ENCODE measurements at regions not wholly inside any gene's neighbourhood (a gene's known extent, or its start where the extent isn't known, plus 50 kb on each side); places are given as distances from the start of the nearest gene placed in this dataset.
"Not testable (repeated sequence)": the region's sequence is repeated elsewhere in the genome, so short reads cannot be mapped to it uniquely, and the experiment has no call there.

DNA sequence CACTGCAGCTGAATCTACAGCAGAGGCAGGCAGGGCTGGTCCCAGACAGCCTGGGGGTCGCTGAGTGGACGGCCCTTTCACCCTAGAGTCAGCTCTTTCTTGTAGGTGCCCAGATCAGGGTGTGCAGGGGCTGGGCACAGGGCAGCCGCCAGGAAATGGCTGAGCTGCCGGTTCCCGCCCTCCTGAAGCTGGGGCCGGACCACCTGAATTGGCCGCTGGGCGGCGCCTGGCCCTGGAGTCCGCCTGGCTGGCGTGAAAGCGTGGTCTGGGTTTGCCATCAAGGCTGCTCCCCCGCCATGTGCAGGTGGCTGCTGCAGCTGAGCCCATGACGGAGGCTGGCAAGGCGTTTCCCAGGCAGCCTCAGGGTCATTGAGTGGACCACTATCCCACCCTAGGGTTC lies 85.7 kb downstream of the POTEM start:
- not testable (repeated sequence) for H3K36me3 ChIP-seq (replicated peaks in 1 of 2; ENCODE audit: control insufficient read depth in 2 of 2, insufficient read depth in 2 of 2, low read length in 2 of 2); H3K4me3 ChIP-seq (ENCODE audit: low read length in 2 of 2); H3K4me1 ChIP-seq (ENCODE audit: control insufficient read depth in 2 of 2, insufficient read depth in 1 of 2, low read depth in 1 of 2, low read length in 2 of 2); H3K23ac ChIP-seq (ENCODE audit: low read depth, low read length, poor library complexity); H3K9me3 ChIP-seq (replicated peaks in 1 of 2; ENCODE audit: control insufficient read depth in 2 of 2, insufficient read depth in 1 of 2, low read depth in 1 of 2, low read length in 2 of 2); H3K18ac ChIP-seq (ENCODE audit: low read length); H2BK12ac ChIP-seq (ENCODE audit: low read length); H3K27ac ChIP-seq (replicated peaks; ENCODE audit: low read length); H2BK120ac ChIP-seq (ENCODE audit: low read depth, low read length); DNase-seq (ENCODE audit: low spot score); H3K4me2 ChIP-seq (ENCODE audit: insufficient read depth, low read length, poor library complexity, severe bottlenecking); H4K91ac ChIP-seq (ENCODE audit: low read depth, low read length, poor library complexity); H3K9ac ChIP-seq (ENCODE audit: low read depth, low read length, poor library complexity); H2BK15ac ChIP-seq (ENCODE audit: low read length); H2AFZ ChIP-seq (ENCODE audit: low read length); H3K27me3 ChIP-seq (ENCODE audit: control insufficient read depth in 3 of 3, insufficient read depth in 3 of 3, low read depth in 1 of 3, low read length in 3 of 3); H2AK5ac ChIP-seq (ENCODE audit: low read depth, low read length); H3K4ac ChIP-seq (ENCODE audit: low read length); H4K8ac ChIP-seq (ENCODE audit: low read depth, low read length); H2BK5ac ChIP-seq (ENCODE audit: low read length); H3K14ac ChIP-seq (ENCODE audit: low read length); H3K79me1 ChIP-seq (ENCODE audit: low read depth, low read length)
- no CpG with 5 or more reads among the region's 15 CpGs for WGBS, 2 donors (ENCODE audit: extremely low coverage in 2 of 2, insufficient read length in 2 of 2, insufficient replicate concordance in 1 of 2)

DNA sequence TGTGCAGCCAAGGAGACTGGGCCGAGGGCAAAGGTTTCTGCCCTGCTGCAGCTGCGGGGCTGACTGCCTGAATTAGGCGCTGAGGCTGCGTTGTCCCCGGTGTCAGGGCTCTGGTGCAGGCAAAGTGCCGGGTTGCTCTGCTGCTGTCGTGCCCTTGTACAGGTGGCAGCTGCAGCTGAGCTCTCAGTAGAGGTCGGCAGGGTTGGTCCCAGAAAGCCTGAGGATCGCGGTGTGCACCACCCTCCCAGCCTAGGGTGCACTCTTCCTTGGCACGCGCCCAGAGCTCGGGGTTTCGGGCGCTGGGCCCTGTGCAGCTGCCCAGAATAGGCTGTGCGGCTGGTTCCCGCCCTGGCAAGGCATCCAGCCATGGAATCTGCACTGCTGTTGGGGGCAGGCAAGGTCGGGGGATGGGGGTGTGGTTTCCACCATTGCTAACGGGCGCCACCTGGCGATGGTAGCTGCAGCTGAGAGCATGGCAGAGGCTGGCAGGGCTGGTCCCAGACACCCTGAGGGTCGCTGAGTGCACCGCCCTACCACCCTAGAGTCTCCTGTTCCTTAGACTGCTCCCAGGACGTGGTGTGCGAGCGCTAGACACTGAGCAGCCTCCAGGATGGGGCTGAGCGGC lies 86.3 kb downstream of the POTEM start:
- H4K8ac ChIP-seq (ENCODE audit: low read depth, low read length); H2AFZ ChIP-seq (ENCODE audit: low read length); H2BK5ac ChIP-seq (ENCODE audit: low read length); H3K36me3 ChIP-seq (replicated peaks in 1 of 2; ENCODE audit: control insufficient read depth in 2 of 2, insufficient read depth in 2 of 2, low read length in 2 of 2); H3K27me3 ChIP-seq (ENCODE audit: control insufficient read depth in 3 of 3, insufficient read depth in 3 of 3, low read depth in 1 of 3, low read length in 3 of 3); DNase-seq (ENCODE audit: low spot score); H3K4me2 ChIP-seq (ENCODE audit: insufficient read depth, low read length, poor library complexity, severe bottlenecking); H3K4ac ChIP-seq (ENCODE audit: low read length); H4K91ac ChIP-seq (ENCODE audit: low read depth, low read length, poor library complexity); H3K9me3 ChIP-seq (replicated peaks in 1 of 2; ENCODE audit: control insufficient read depth in 2 of 2, insufficient read depth in 1 of 2, low read depth in 1 of 2, low read length in 2 of 2); H2BK15ac ChIP-seq (ENCODE audit: low read length); H3K4me1 ChIP-seq (ENCODE audit: control insufficient read depth in 2 of 2, insufficient read depth in 1 of 2, low read depth in 1 of 2, low read length in 2 of 2); H3K18ac ChIP-seq (ENCODE audit: low read length); H2BK12ac ChIP-seq (ENCODE audit: low read length); H3K27ac ChIP-seq (replicated peaks; ENCODE audit: low read length); H3K14ac ChIP-seq (ENCODE audit: low read length); H3K4me3 ChIP-seq (ENCODE audit: low read length in 2 of 2); H3K79me1 ChIP-seq (ENCODE audit: low read depth, low read length); H3K9ac ChIP-seq (ENCODE audit: low read depth, low read length, poor library complexity); H3K23ac ChIP-seq (ENCODE audit: low read depth, low read length, poor library complexity); H2BK120ac ChIP-seq (ENCODE audit: low read depth, low read length); H2AK5ac ChIP-seq (ENCODE audit: low read depth, low read length): not testable (repeated sequence)
- WGBS, 2 donors (ENCODE audit: extremely low coverage in 2 of 2, insufficient read length in 2 of 2, insufficient replicate concordance in 1 of 2): no CpG with 5 or more reads among the region's 27 CpGs

DNA sequence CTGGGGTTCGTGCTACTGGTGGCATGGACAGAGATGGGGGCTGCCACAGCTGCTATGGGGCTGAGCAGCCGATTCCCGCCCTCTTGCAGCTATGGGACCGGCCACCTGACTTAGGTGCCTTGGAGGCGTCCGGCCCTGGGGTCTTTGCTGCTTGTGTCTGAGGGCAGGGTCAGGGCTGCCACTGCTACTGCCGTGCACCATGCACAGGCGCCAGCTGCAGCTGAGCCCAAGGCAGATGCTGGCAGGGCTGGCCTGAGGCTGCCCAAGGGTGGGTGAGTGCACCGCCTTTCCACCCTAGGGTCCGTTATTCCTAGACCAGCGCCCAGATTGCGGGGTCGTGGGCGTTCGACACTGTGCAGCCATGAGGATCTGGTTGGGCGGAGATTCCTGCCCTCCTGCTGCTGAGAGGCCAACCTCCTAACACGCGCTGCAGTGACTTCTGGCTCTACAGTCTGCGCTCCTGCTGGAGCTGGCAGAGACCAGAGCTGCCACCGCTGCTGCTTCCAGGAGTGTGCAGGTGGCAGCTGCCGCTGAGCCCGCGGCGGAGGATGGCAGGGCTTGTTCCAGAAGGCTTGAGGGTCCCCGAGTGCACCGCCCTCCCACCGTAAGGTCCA lies 87.0 kb downstream of the POTEM start:
- H3K4me1 ChIP-seq (ENCODE audit: control insufficient read depth in 2 of 2, insufficient read depth in 1 of 2, low read depth in 1 of 2, low read length in 2 of 2); H2BK120ac ChIP-seq (ENCODE audit: low read depth, low read length); H3K4me2 ChIP-seq (ENCODE audit: insufficient read depth, low read length, poor library complexity, severe bottlenecking); DNase-seq (ENCODE audit: low spot score); H2AK5ac ChIP-seq (ENCODE audit: low read depth, low read length); H2BK15ac ChIP-seq (ENCODE audit: low read length); H3K9ac ChIP-seq (ENCODE audit: low read depth, low read length, poor library complexity); H4K8ac ChIP-seq (ENCODE audit: low read depth, low read length); H2BK12ac ChIP-seq (ENCODE audit: low read length); H3K27me3 ChIP-seq (ENCODE audit: control insufficient read depth in 3 of 3, insufficient read depth in 3 of 3, low read depth in 1 of 3, low read length in 3 of 3); H3K36me3 ChIP-seq (replicated peaks in 1 of 2; ENCODE audit: control insufficient read depth in 2 of 2, insufficient read depth in 2 of 2, low read length in 2 of 2); H3K4me3 ChIP-seq (ENCODE audit: low read length in 2 of 2); H3K23ac ChIP-seq (ENCODE audit: low read depth, low read length, poor library complexity); H3K14ac ChIP-seq (ENCODE audit: low read length); H3K79me1 ChIP-seq (ENCODE audit: low read depth, low read length); H2BK5ac ChIP-seq (ENCODE audit: low read length); H4K91ac ChIP-seq (ENCODE audit: low read depth, low read length, poor library complexity); H2AFZ ChIP-seq (ENCODE audit: low read length); H3K9me3 ChIP-seq (replicated peaks in 1 of 2; ENCODE audit: control insufficient read depth in 2 of 2, insufficient read depth in 1 of 2, low read depth in 1 of 2, low read length in 2 of 2); H3K18ac ChIP-seq (ENCODE audit: low read length); H3K4ac ChIP-seq (ENCODE audit: low read length); H3K27ac ChIP-seq (replicated peaks; ENCODE audit: low read length): not testable (repeated sequence)
- no CpG with 5 or more reads among the region's 27 CpGs for WGBS, 2 donors (ENCODE audit: extremely low coverage in 2 of 2, insufficient read length in 2 of 2, insufficient replicate concordance in 1 of 2)

DNA sequence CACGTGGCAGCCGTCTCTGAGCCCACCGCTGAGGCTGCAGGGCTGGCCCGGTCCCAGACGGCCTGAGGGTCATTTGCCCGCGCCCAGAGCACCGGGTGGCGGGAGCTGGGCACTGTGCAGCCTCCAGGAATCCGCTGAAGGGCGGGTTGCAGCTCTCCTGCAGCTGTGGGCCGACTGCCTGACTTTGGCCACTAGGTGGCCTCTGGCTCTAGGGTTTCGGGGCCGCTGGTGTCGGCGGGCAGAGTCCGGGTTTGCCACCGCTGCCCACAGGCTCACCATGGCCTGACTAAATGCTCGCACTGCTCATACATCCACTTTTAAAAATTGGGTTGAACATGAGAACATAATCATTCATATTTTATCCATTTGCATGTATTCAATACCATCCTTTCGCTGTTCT lies 87.7 kb downstream of the POTEM start:
- not testable (repeated sequence) for H3K4me3 ChIP-seq (ENCODE audit: low read length in 2 of 2)

More for the DNA sequence above, 87.7 kb downstream of the POTEM start:
- not testable (repeated sequence) for H3K4me2 ChIP-seq (ENCODE audit: insufficient read depth, low read length, poor library complexity, severe bottlenecking); H3K4me1 ChIP-seq (ENCODE audit: control insufficient read depth in 2 of 2, insufficient read depth in 1 of 2, low read depth in 1 of 2, low read length in 2 of 2); H4K8ac ChIP-seq (ENCODE audit: low read depth, low read length); H2BK120ac ChIP-seq (ENCODE audit: low read depth, low read length); H2AK5ac ChIP-seq (ENCODE audit: low read depth, low read length); H2AFZ ChIP-seq (ENCODE audit: low read length); H3K9me3 ChIP-seq (replicated peaks in 1 of 2; ENCODE audit: control insufficient read depth in 2 of 2, insufficient read depth in 1 of 2, low read depth in 1 of 2, low read length in 2 of 2); H3K18ac ChIP-seq (ENCODE audit: low read length); H3K36me3 ChIP-seq (replicated peaks in 1 of 2; ENCODE audit: control insufficient read depth in 2 of 2, insufficient read depth in 2 of 2, low read length in 2 of 2); DNase-seq (ENCODE audit: low spot score); H4K91ac ChIP-seq (ENCODE audit: low read depth, low read length, poor library complexity); H3K79me1 ChIP-seq (ENCODE audit: low read depth, low read length); H3K9ac ChIP-seq (ENCODE audit: low read depth, low read length, poor library complexity); H2BK5ac ChIP-seq (ENCODE audit: low read length); H3K4ac ChIP-seq (ENCODE audit: low read length); H2BK15ac ChIP-seq (ENCODE audit: low read length); H2BK12ac ChIP-seq (ENCODE audit: low read length); H3K27ac ChIP-seq (replicated peaks; ENCODE audit: low read length); H3K23ac ChIP-seq (ENCODE audit: low read depth, low read length, poor library complexity); H3K14ac ChIP-seq (ENCODE audit: low read length); H3K27me3 ChIP-seq (ENCODE audit: control insufficient read depth in 3 of 3, insufficient read depth in 3 of 3, low read depth in 1 of 3, low read length in 3 of 3)
- no CpG with 5 or more reads among the region's 20 CpGs for WGBS, 2 donors (ENCODE audit: extremely low coverage in 2 of 2, insufficient read length in 2 of 2, insufficient replicate concordance in 1 of 2)
